ENCODE measurements at regions not wholly inside any gene's neighbourhood (a gene's known extent, or its start where the extent isn't known, plus 50 kb on each side); places are given as distances from the start of the nearest gene placed in this dataset.

DNA sequence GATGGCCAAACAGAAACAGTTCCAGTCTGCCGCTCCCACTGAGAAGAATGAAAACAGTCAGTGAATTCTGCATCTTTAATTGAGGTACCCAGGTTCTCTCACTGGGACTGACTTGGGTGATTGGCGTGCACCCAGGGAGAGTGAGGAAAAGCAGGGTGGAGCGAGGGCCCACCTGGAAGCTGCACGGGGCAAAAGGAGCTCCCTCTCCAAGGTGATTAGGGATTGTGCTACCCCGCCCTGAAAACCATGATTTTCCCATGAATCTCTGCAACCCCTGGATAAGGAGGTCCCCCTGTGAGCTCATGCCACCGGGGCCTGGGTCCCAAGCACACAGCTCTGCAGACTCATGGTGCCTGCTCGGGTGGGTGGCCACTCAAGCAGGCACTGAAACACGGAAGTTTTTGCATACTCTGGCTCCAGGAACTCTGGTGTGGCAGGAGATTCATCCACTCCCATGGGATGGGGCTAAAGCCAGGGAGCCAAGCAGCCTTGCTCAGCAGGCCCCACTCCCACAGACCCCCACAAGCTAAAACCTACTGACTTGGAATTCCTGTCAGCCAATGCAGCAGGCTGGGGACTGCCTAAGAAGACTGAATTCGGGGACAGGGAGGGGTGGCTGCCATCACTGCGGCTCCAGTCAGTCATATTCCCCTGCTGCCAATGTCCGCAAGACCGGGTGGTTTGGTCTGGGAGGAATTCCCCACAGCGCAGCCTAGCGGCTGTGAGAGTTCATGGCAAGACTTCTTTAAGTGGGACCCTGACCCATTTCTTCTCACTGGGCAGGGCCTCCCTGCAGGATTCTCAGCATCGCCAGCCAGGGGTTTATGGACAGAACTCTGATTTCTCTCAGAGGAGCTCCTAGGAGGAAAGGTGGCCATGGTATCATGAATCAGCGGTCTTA lies 652.2 kb upstream of the RGMB start:
- ChIA-PET POLR2A (no interaction called here), CTCF (no interaction called here)
- Histone ChIP-seq H3K36me3 (ENCODE audit: control insufficient read depth in 4 of 4, insufficient read depth in 4 of 4, low read length in 3 of 4) (no peaks in the 10 kb centered on the region), H3K27me3 (replicated peaks in 2 of 5; ENCODE audit: control insufficient read depth in 4 of 5, insufficient read depth in 5 of 5, low read length in 4 of 5) (no peaks in the 10 kb centered on the region), H3K27ac (ENCODE audit: insufficient read depth in 1 of 2, low read depth in 1 of 2, low read length in 2 of 2, poor library complexity in 1 of 2, severe bottlenecking in 2 of 2) (no peak overlapping the region), H3K4me3 (ENCODE audit: control insufficient read depth in 1 of 7, extremely low read depth in 1 of 7, insufficient read depth in 4 of 7, low read depth in 2 of 7, low read length in 6 of 7) (no peak overlapping the region), H3K9me3 (ENCODE audit: control extremely low read depth in 1 of 5, control insufficient read depth in 4 of 5, insufficient read depth in 2 of 5, low read depth in 1 of 5, low read length in 4 of 5) (no peaks in the 10 kb centered on the region), H3K4me1 (ENCODE audit: control extremely low read depth in 1 of 4, control insufficient read depth in 4 of 4, insufficient read depth in 4 of 4, low read length in 3 of 4) (no peaks in the 10 kb centered on the region)
- 95% methylated on average over 16 of the region's 16 CpGs for WGBS (ENCODE audit: insufficient coverage)
- no peak for DNase-seq

GRCh38 chr5:98128271-98128670 lies 645.2 kb upstream of the RGMB start:
- CTCF ChIA-PET = no interaction called here
- WGBS (ENCODE audit: insufficient coverage) = no CpG with 5 or more reads among the region's 2 CpGs
- Histone ChIP-seq H3K27ac (ENCODE audit: insufficient read depth in 1 of 2, low read depth in 1 of 2, low read length in 2 of 2, poor library complexity in 1 of 2, severe bottlenecking in 2 of 2) (no peak overlapping the region), H3K9me3 (ENCODE audit: control extremely low read depth in 1 of 5, control insufficient read depth in 4 of 5, insufficient read depth in 2 of 5, low read depth in 1 of 5, low read length in 4 of 5) (peaks cover 0 to 1% (median 0%) of the 10 kb centered on the region in 5 experiments), H3K27me3 (replicated peaks in 2 of 5; ENCODE audit: control insufficient read depth in 4 of 5, insufficient read depth in 5 of 5, low read length in 4 of 5) (no peaks in the 10 kb centered on the region), H3K4me1 (ENCODE audit: control extremely low read depth in 1 of 4, control insufficient read depth in 4 of 4, insufficient read depth in 4 of 4, low read length in 3 of 4) (no peaks in the 10 kb centered on the region), H3K36me3 (ENCODE audit: control insufficient read depth in 4 of 4, insufficient read depth in 4 of 4, low read length in 3 of 4) (no peaks in the 10 kb centered on the region), H3K4me3 (ENCODE audit: control insufficient read depth in 1 of 7, extremely low read depth in 1 of 7, insufficient read depth in 4 of 7, low read depth in 2 of 7, low read length in 6 of 7) (no peak overlapping the region)
- POLR2A ChIA-PET = no interaction called here
- no peak for DNase-seq

GRCh38 chr5:98128846-98129245 lies 644.6 kb upstream of the RGMB start:
- Histone ChIP-seq H3K9me3 (ENCODE audit: control extremely low read depth in 1 of 5, control insufficient read depth in 4 of 5, insufficient read depth in 2 of 5, low read depth in 1 of 5, low read length in 4 of 5) (peaks cover 0 to 1% (median 0%) of the 10 kb centered on the region in 5 experiments), H3K27ac (ENCODE audit: insufficient read depth in 1 of 2, low read depth in 1 of 2, low read length in 2 of 2, poor library complexity in 1 of 2, severe bottlenecking in 2 of 2) (no peak overlapping the region), H3K4me3 (ENCODE audit: control insufficient read depth in 1 of 7, extremely low read depth in 1 of 7, insufficient read depth in 4 of 7, low read depth in 2 of 7, low read length in 6 of 7) (no peak overlapping the region), H3K4me1 (ENCODE audit: control extremely low read depth in 1 of 4, control insufficient read depth in 4 of 4, insufficient read depth in 4 of 4, low read length in 3 of 4) (no peaks in the 10 kb centered on the region), H3K27me3 (replicated peaks in 2 of 5; ENCODE audit: control insufficient read depth in 4 of 5, insufficient read depth in 5 of 5, low read length in 4 of 5) (no peaks in the 10 kb centered on the region), H3K36me3 (ENCODE audit: control insufficient read depth in 4 of 4, insufficient read depth in 4 of 4, low read length in 3 of 4) (no peaks in the 10 kb centered on the region)
- no peak for DNase-seq
- WGBS (ENCODE audit: insufficient coverage) = no CpG with 5 or more reads among the region's 2 CpGs
- ChIA-PET CTCF (no interaction called here), POLR2A (no interaction called here)

DNA sequence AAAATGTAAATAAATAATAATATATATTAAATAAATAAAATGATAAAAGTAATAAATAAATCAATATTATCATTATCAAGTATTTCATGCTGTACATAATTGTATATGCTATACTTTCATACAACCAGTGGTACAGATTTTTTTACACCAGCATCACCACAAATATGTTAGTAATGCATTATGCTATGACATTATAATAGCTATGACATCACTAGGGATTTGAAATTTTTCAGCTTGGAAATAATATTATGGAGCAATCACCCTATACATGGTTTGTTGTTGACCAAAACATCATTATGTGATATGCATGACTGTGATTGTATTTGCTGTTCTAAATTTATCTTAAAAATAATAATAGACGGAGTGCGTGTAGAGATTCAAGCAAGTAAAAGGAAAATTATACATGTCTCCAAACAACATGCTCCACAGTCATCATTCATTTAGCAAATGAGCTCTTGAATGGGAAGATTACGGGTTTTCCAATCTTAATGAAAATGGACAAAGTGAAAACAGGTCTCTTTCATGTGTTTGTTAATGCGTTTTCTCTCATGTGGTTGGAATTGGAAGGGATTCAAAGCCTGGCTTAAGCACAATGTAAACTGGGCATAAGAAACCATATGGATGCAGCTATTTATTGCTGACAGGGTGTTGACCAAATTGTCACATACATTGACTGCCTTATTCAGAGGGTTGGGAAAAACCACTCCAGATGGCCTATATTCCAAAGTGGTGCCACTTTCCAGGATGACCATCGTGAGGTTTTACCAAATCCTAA lies 643.0 kb upstream of the RGMB start:
- POLR2A ChIA-PET = interaction anchor here (1.2 kb wide), 1 partner anchor 22 kb away, joined by 3 read pairs; no protein-coding TSS in a partner anchor
- Histone ChIP-seq H3K36me3 (ENCODE audit: control insufficient read depth in 4 of 4, insufficient read depth in 4 of 4, low read length in 3 of 4) (no peaks in the 10 kb centered on the region), H3K27me3 (replicated peaks in 2 of 5; ENCODE audit: control insufficient read depth in 4 of 5, insufficient read depth in 5 of 5, low read length in 4 of 5) (no peaks in the 10 kb centered on the region), H3K4me3 (ENCODE audit: control insufficient read depth in 1 of 7, extremely low read depth in 1 of 7, insufficient read depth in 4 of 7, low read depth in 2 of 7, low read length in 6 of 7) (no peak overlapping the region), H3K9me3 (ENCODE audit: control extremely low read depth in 1 of 5, control insufficient read depth in 4 of 5, insufficient read depth in 2 of 5, low read depth in 1 of 5, low read length in 4 of 5) (peaks cover 0 to 1% (median 0%) of the 10 kb centered on the region in 5 experiments), H3K27ac (ENCODE audit: insufficient read depth in 1 of 2, low read depth in 1 of 2, low read length in 2 of 2, poor library complexity in 1 of 2, severe bottlenecking in 2 of 2) (no peak overlapping the region), H3K4me1 (ENCODE audit: control extremely low read depth in 1 of 4, control insufficient read depth in 4 of 4, insufficient read depth in 4 of 4, low read length in 3 of 4) (no peaks in the 10 kb centered on the region)
- 100% methylated on average over 2 of the region's 5 CpGs for WGBS (ENCODE audit: insufficient coverage)
- CTCF ChIA-PET = no interaction called here
- DNase-seq = no peak

DNA sequence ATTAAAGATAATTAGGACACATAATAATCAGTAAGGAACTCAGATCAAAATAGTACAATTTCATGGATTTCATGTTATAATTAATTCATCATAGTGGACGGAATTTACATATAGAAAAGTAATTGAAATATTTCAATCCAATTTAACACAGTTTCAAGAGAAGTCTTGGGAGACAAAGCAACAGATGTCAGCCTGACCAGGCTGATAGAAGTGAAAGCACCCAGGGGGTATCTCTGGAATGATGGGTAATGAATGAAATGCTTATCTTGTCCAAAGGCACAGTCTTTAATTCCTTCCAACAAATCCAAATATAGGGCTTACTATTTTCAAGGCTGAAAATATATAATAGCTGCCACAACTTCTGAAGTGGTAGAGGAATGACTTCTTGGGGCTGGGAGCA lies 629.3 kb upstream of the RGMB start:
- WGBS (ENCODE audit: insufficient coverage) = no CpG with 5 or more reads among the region's 1 CpG

DNA sequence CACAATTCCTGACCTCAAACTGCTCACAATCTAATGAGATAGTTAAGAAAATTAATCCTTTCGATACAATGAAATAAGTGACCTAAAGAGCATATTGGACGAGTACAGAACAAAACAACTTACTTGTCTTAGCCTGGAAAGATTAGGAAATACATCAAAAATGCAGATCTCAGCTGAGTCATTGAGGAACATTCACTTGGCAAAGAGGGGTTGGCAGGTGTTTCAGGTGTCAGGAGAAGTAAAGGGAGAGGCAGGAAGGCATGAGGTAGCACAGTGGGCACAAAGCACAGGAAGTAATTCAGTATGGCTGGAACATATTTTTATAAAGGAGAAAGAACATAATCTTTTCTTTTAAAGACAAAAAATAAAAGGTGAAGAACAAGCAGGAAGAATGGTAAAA lies 628.8 kb upstream of the RGMB start:
- CTCF ChIA-PET = no interaction called here
- H3K4me1 ChIP-seq (ENCODE audit: control extremely low read depth in 1 of 4, control insufficient read depth in 4 of 4, insufficient read depth in 4 of 4, low read length in 3 of 4) = no peaks in the 10 kb centered on the region
- POLR2A ChIA-PET = no interaction called here
- H3K9me3 ChIP-seq (ENCODE audit: control extremely low read depth in 1 of 5, control insufficient read depth in 4 of 5, insufficient read depth in 2 of 5, low read depth in 1 of 5, low read length in 4 of 5) = no peaks in the 10 kb centered on the region
- DNase-seq = no peak
- no peak overlapping the region for H3K4me3 ChIP-seq (ENCODE audit: control insufficient read depth in 1 of 7, extremely low read depth in 1 of 7, insufficient read depth in 4 of 7, low read depth in 2 of 7, low read length in 6 of 7)
- H3K27ac ChIP-seq (ENCODE audit: insufficient read depth in 1 of 2, low read depth in 1 of 2, low read length in 2 of 2, poor library complexity in 1 of 2, severe bottlenecking in 2 of 2) = no peak overlapping the region
- no peaks in the 10 kb centered on the region for H3K27me3 ChIP-seq (replicated peaks in 2 of 5; ENCODE audit: control insufficient read depth in 4 of 5, insufficient read depth in 5 of 5, low read length in 4 of 5)
- H3K36me3 ChIP-seq (ENCODE audit: control insufficient read depth in 4 of 4, insufficient read depth in 4 of 4, low read length in 3 of 4) = no peaks in the 10 kb centered on the region
- 86% methylated on average over 2 of the region's 2 CpGs for WGBS (ENCODE audit: insufficient coverage)

More for the DNA sequence above, 629.3 kb upstream of the RGMB start:
- H3K36me3 ChIP-seq (ENCODE audit: control insufficient read depth in 4 of 4, insufficient read depth in 4 of 4, low read length in 3 of 4) = no peaks in the 10 kb centered on the region
- no peaks in the 10 kb centered on the region for H3K4me1 ChIP-seq (ENCODE audit: control extremely low read depth in 1 of 4, control insufficient read depth in 4 of 4, insufficient read depth in 4 of 4, low read length in 3 of 4)
- no peaks in the 10 kb centered on the region for H3K9me3 ChIP-seq (ENCODE audit: control extremely low read depth in 1 of 5, control insufficient read depth in 4 of 5, insufficient read depth in 2 of 5, low read depth in 1 of 5, low read length in 4 of 5)
- CTCF ChIA-PET = no interaction called here
- no peak overlapping the region for H3K4me3 ChIP-seq (ENCODE audit: control insufficient read depth in 1 of 7, extremely low read depth in 1 of 7, insufficient read depth in 4 of 7, low read depth in 2 of 7, low read length in 6 of 7)
- H3K27me3 ChIP-seq (replicated peaks in 2 of 5; ENCODE audit: control insufficient read depth in 4 of 5, insufficient read depth in 5 of 5, low read length in 4 of 5) = no peaks in the 10 kb centered on the region
- DNase-seq = no peak
- H3K27ac ChIP-seq (ENCODE audit: insufficient read depth in 1 of 2, low read depth in 1 of 2, low read length in 2 of 2, poor library complexity in 1 of 2, severe bottlenecking in 2 of 2) = no peak overlapping the region
- POLR2A ChIA-PET = no interaction called here

DNA sequence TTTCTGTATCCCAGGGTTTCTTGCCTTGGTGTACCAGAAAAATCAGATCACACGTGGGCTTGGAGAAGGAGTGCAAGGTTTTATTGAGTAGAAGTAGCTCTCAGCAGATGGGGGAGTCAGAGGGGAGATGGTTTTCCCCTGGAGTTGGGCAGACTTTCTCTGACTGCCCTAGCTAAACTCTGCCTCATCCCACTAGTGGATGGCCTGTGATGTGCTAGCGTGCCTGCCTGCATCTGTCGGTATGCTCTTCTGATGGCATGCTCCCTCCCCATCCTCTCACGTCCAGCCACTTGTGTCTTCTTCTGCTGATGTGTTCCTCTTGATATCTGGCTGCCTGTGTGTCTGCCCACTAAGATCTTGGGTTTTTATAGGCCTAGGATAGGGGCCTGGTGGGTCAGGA lies 616.1 kb upstream of the RGMB start:
- POLR2A ChIA-PET = no interaction called here
- Histone ChIP-seq H3K27me3 (replicated peaks in 2 of 5; ENCODE audit: control insufficient read depth in 4 of 5, insufficient read depth in 5 of 5, low read length in 4 of 5) (no peaks in the 10 kb centered on the region), H3K9me3 (ENCODE audit: control extremely low read depth in 1 of 5, control insufficient read depth in 4 of 5, insufficient read depth in 2 of 5, low read depth in 1 of 5, low read length in 4 of 5) (no peaks in the 10 kb centered on the region), H3K4me3 (ENCODE audit: control insufficient read depth in 1 of 7, extremely low read depth in 1 of 7, insufficient read depth in 4 of 7, low read depth in 2 of 7, low read length in 6 of 7) (no peak overlapping the region), H3K36me3 (ENCODE audit: control insufficient read depth in 4 of 4, insufficient read depth in 4 of 4, low read length in 3 of 4) (no peaks in the 10 kb centered on the region), H3K4me1 (ENCODE audit: control extremely low read depth in 1 of 4, control insufficient read depth in 4 of 4, insufficient read depth in 4 of 4, low read length in 3 of 4) (no peaks in the 10 kb centered on the region), H3K27ac (ENCODE audit: insufficient read depth in 1 of 2, low read depth in 1 of 2, low read length in 2 of 2, poor library complexity in 1 of 2, severe bottlenecking in 2 of 2) (no peak overlapping the region)
- no peak for DNase-seq
- CTCF ChIA-PET = interaction anchor here (1.2 kb wide), 1 partner anchor 49 kb away, joined by 3 read pairs; no protein-coding TSS in a partner anchor
- WGBS (ENCODE audit: insufficient coverage) = 74% methylated on average over 4 of the region's 4 CpGs

Measured in common myeloid progenitor, CD34-positive (primary cell).